IPS DF 4.7 (cell line): ENCODE measurements at regions not wholly inside any gene's neighbourhood (a gene's known extent, or its start where the extent isn't known, plus 50 kb on each side); places are given as distances from the start of the nearest gene placed in this dataset.

ENCODE experiments used
- DNase-seq: peaks from one replicate; pipeline ENCODE4 v3.0.0-alpha.2; 2013; ENCODE audit warnings: low spot score; ENCODE audit errors: extremely low read depth

DNA sequence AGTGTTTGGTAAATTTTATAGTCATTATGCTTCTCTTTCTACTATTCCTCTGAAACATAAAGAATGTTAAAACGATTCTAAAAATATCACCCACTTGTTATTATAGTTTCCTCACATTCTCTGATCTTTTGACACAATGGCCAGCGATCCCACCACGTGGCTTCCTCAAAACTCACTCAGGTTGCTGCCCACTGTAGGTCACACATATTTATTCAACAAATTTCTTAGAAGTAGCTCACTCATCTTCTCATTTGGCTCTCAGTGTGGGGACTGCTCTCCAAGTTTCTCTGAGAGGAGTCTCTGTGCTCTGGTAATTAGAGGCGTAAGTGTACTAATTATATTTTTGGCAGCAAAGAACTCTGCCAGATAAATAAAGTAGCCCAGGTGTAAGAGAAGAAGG, 465.4 kb downstream of the CDH11 start:
- DNase-seq, result no peak

- DNase-seq, result no peak
Observed at GRCh38 chr16:64654178-64654577, 467.7 kb downstream of the CDH11 start.

GRCh38 chr16:64648282-64648681, 473.6 kb downstream of the CDH11 start:
- no peak for DNase-seq

GRCh38 chr16:64641343-64641742, 480.5 kb downstream of the CDH11 start:
- DNase-seq, result no peak

- DNase-seq, result no peak
Observed at GRCh38 chr16:64638766-64639165, 483.1 kb downstream of the CDH11 start.

DNA sequence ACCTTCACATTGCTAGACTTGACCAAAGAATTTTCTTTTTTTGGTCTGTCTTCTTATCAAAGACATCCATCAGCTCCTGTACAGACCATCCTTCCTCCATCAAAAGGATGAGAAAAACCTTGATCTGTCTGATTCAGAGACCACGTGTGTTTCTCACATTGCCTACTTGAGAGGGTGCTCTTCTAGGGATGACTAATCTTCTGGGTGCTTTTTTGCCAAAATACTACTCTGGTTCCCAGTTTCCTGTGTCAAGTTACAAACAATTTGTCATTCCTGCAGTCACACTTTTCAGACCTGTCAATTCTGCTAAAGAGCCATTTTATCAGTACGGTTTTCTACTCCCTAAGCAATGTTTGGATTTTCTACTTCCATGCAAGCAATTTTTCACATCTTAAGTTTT, 492.2 kb downstream of the CDH11 start:
- no peak for DNase-seq

DNA sequence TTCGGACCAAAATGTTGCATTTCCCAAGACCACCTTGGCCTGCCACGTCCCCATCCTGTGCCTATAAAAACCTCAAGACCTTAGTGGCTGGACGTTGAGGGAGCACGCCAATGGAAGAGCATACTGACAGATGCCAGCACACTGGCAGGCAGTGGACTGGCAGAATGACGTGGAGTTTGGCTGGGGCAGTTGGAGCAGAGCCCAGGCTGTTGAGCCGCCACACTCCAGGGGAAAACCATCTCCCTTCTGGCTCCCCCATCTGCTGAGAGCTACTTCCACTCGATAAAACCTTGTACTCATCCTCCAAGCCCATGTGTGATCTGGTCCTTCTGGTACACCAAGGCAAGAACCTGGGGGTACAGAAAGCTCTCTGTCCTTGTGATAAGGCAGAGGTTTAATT, 494.1 kb downstream of the CDH11 start:
- no peak for DNase-seq

DNA sequence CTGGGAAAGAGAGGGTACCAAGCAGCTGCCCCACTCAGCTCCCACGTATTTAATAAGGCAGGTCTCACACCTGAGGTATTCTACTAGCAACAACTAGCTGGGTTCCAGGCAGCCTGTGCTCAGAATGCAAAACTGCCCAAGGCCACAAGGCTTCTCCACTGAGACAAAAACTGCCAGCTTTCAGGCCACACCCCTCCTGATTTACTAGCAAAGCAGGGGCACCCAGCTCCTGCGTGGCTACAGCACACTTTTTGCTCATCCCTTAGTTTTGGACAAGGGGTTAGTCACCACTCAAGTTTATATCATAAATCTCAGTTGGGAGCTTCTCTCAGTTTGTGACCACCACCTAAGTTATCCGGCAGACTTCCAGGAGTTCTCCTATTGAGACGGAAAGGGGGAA, 494.6 kb downstream of the CDH11 start:
- DNase-seq, result no peak

DNA sequence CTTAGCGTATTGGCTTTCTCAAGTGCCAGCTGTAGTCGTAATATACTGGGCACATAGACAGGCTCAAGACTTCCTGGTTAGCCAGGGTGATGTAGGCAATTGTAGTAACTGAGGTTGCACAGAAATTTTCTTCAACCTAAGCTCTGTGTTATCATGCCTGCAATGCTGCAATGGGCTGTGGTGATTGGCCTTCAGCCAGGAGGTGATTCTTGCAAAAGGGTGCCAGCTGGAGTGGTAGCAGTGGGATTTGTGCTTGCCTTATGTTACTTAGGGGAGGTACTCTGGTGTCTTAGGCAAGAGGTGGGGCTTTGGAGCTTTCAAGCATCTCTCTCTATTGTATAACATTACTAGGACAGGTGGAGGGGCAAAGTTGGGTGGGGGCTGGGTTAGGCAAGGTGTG, 495.1 kb downstream of the CDH11 start:
- no peak for DNase-seq

DNA sequence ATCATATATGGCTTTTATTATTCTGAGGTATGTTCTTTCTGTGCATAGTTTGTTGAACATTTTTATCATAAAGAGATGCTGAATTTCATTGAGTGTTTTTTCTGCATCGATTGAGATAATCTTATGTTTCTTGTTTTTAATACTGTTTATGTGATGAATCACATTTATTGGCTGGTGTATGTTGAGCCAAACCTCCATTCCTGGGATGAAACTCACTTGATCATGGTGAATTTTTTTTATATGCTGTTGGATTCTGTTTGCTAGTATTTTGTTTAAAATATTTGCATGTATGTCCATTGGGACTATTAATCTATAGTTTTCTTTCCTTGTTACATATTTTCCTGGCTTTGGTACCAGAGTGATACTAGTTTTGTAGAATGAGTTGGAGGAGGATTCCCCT, 500.2 kb downstream of the CDH11 start:
- DNase-seq, result no peak

DNA sequence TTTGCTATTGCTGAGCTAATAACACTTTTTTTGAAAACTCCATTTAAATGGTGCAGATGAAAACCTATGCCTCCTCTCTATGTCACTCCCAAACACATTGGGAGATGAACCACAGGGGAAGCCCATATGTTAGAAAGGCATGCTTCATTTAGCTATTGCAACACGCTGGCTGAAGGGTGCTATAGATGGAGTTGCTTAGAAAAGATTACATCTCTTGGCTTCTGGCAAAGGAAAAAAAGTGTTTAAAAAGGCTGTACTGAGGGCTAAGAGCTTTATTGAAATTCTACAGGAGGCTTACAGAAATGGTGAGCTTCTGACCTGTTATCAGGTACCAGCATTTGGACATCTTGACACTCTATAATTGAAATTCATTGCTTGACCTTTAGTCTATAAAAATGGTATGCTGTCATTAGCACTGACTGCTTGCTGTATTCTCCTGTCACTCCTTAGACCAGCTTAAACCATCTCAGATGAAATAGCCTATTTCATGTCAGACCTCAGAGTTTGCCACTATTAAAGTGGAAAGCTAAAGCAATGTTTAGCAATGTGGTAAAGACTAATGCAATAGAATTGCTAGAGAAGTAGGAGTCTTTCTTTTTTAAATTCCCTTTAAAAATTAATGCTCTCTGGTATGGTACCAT, 503.9 kb downstream of the CDH11 start:
- no peak for DNase-seq

DNA sequence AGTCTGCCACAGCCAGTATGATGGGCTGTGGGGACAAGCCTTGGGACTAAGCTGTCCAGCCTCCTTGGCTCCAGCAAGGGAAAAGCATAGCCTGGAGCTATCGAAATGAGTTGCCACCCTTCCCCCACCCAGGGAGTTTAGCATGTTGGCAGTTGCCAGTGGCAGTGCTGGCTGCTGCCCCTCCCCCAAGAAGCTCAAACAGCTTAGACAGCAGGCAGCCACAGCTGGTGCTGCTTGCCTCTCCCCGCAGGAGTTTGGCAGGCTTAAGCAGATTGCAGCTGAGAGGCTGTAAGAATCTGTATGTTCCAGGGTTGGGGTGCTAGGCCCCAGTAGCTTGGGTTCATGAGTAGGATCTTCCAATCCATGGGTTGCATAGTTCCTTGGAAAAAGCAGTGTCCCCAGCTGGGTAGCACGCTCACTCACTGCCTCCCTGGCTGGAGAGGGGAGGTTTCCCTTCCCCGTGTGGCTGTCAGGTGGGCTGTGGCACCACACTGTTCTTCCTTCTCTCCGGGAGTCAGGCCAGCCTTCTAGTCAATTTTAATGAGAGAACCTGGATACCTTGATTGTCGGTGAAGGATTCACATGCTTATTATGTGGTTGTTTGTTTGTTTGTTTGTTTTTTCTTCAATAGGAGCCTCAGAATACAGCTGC, 506.1 kb downstream of the CDH11 start:
- DNase-seq, result no peak

- DNase-seq, result no peak
Observed at GRCh38 chr16:64596196-64596595, 525.7 kb downstream of the CDH11 start.

- no peak for DNase-seq
Observed at GRCh38 chr16:64590513-64590912, 531.4 kb downstream of the CDH11 start.

DNA sequence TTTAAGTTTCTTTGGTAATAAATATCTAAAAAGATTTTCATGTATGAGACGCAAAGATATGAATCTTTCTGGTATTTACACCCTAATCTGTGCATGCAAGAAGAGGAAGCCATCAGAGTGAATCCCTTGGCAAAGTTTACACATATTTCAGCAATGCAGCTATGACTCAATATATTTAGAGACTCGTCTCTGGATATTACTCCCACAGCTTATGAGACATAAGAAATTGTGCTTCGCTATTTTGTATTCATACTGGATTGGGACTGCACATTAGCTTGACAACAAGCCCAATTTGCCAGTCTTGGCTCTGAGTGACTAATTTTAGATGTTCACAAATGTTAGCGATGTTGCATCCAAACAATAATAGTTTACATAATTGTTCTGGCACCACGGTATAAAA, 532.0 kb downstream of the CDH11 start:
- DNase-seq, result no peak

GRCh38 chr16:64586781-64587180, 535.1 kb downstream of the CDH11 start:
- no peak for DNase-seq

DNA sequence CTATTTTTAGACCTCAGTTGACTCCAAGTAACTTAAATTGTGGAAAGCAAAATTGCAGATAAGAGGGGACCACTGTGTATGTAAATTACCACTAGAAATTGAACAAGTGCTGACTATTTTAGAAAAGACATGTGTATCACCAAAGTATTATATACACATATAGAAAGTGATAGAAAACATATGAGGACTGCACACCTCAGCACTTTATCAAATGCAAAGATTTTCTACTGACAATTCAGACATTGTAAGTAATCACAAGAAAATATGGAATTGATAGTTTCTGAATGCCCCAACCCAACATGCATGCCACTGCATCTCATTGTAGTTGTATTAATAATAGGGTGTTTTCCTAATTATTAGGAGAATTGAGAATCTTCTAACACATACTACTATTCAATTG, 536.5 kb downstream of the CDH11 start:
- no peak for DNase-seq

GRCh38 chr16:64580558-64580957, 541.3 kb downstream of the CDH11 start:
- peak; percentile 9 for DNase-seq

GRCh38 chr16:64579712-64580111, 542.2 kb downstream of the CDH11 start:
- no peak for DNase-seq

DNA sequence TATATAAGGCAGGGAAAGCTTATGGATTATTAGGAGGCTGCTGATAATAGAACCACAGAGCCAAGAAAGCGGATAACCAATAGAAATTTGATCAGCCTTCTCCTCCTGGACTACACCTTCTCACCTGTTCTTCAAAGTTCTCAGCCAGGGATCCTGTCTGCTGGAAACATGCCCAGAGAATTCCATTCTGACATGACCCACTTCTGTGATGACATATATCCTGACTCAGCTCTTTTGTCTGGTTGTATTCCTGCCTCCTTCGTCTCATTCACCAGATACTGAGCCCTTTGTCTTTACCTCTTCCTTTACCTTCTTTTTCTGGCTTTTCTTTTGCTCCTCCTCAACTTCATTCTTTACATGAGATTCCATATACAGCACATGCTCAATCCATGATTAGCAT, 576.1 kb downstream of the CDH11 start:
- no peak for DNase-seq

- no peak for DNase-seq
Observed at GRCh38 chr16:64544859-64545258, 577.0 kb downstream of the CDH11 start.

- DNase-seq, result no peak
Observed at GRCh38 chr16:64543441-64543840, 578.4 kb downstream of the CDH11 start.

GRCh38 chr16:64543031-64543430, 578.8 kb downstream of the CDH11 start:
- DNase-seq, result no peak
